ENCODE measurements at regions not wholly inside any gene's neighbourhood (a gene's known extent, or its start where the extent isn't known, plus 50 kb on each side); places are given as distances from the start of the nearest gene placed in this dataset.

DNA sequence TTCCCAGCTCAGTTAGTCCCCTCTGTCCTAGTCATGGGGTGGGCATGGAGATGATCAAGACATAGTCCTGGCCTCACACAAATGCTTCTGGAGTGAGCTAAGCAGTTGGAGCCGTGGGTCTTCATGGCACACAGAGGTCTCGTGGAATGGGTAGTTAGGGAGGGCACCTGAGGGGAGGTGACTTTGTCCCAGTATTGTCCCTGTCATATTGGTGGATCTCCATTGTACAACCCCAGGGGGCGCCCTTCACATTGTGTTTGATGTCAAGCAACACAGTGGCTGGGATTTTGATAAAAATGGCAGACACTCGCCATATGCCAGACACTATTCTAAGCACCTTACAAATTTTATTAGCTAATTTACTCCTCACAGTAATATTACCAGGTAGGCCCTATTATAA is 175.4 kb upstream of the LHX5 start:
- Histone ChIP-seq H2BK20ac (ENCODE audit: low read depth, low read length, poor library complexity, severe bottlenecking) (no peak overlapping the region), H3K9ac (ENCODE audit: extremely low read depth, insufficient read length, low read length) (no peak overlapping the region), H2BK15ac (ENCODE audit: low read depth, low read length) (no peak overlapping the region), H3K27ac (ENCODE audit: insufficient read length, low read depth, low read length) (no peak overlapping the region), H3K23ac (ENCODE audit: insufficient read length, low read depth, low read length) (no peak overlapping the region), H3K79me2 (ENCODE audit: insufficient read depth, low read length) (no peaks in the 10 kb centered on the region), H4K91ac (ENCODE audit: insufficient read length, low read depth, low read length) (no peak overlapping the region), H2BK12ac (ENCODE audit: insufficient read length, low read depth, low read length) (no peak overlapping the region), H3K79me1 (ENCODE audit: insufficient read depth, low read depth, low read length, poor library complexity, severe bottlenecking) (no peaks in the 10 kb centered on the region), H4K20me1 (ENCODE audit: control insufficient read depth, insufficient read depth, insufficient read length) (no peaks in the 10 kb centered on the region), H3K18ac (ENCODE audit: insufficient read length, low read depth, low read length) (no peak overlapping the region), H3K27me3 (ENCODE audit: insufficient read depth, low read length) (no peaks in the 10 kb centered on the region), H3K9me3 (ENCODE audit: control insufficient read depth, low read depth, low read length) (no peaks in the 10 kb centered on the region), H2AK5ac (ENCODE audit: insufficient read length, low read length) (no peak overlapping the region), H2BK5ac (ENCODE audit: insufficient read length, low read length) (no peak overlapping the region), H3K4me1 (ENCODE audit: insufficient read depth, low read length) (no peaks in the 10 kb centered on the region; the same call in 1 of the 2 replicates), H3K56ac (ENCODE audit: insufficient read length, low read depth, low read length) (no peak overlapping the region), H4K5ac (ENCODE audit: insufficient read length, low read depth, low read length) (no peak overlapping the region), H4K8ac (replicated peaks; ENCODE audit: insufficient read length, low read depth, low read length) (no peak overlapping the region), H2AFZ (ENCODE audit: low read length) (no peak overlapping the region), H3K14ac (ENCODE audit: insufficient read depth, low read length) (no peak overlapping the region), H2BK120ac (ENCODE audit: low read depth, low read length, poor library complexity, severe bottlenecking) (no peak overlapping the region), H3K4me2 (ENCODE audit: insufficient read depth, insufficient read length, low read length) (no peak overlapping the region), H3K23me2 (ENCODE audit: insufficient read length, low read depth, low read length, poor library complexity, severe bottlenecking) (no peaks in the 10 kb centered on the region), H3K4ac (ENCODE audit: low read depth, low read length) (no peak overlapping the region), H3T11ph (ENCODE audit: low read length) (no peak overlapping the region)
- no peaks in the 10 kb centered on the region; a peak in 1 of 7 replicates for H3K36me3 Mint-ChIP-seq (ENCODE audit: insufficient read depth in 1 of 3, low read depth in 3 of 3)
- no peak overlapping the region for H3K4me3 Mint-ChIP-seq
- H3K27me3 Mint-ChIP-seq (ENCODE audit: low read depth) = peaks cover 20% of the 10 kb centered on the region
- no peak for DNase-seq
- H3K27ac Mint-ChIP-seq = no peak overlapping the region
- H3K4me1 Mint-ChIP-seq = peaks cover 20 to 35% of the 10 kb centered on the region in 2 experiments
- no peaks in the 10 kb centered on the region for H3K9me3 Mint-ChIP-seq
- TF ChIP-seq, protein P1, sequence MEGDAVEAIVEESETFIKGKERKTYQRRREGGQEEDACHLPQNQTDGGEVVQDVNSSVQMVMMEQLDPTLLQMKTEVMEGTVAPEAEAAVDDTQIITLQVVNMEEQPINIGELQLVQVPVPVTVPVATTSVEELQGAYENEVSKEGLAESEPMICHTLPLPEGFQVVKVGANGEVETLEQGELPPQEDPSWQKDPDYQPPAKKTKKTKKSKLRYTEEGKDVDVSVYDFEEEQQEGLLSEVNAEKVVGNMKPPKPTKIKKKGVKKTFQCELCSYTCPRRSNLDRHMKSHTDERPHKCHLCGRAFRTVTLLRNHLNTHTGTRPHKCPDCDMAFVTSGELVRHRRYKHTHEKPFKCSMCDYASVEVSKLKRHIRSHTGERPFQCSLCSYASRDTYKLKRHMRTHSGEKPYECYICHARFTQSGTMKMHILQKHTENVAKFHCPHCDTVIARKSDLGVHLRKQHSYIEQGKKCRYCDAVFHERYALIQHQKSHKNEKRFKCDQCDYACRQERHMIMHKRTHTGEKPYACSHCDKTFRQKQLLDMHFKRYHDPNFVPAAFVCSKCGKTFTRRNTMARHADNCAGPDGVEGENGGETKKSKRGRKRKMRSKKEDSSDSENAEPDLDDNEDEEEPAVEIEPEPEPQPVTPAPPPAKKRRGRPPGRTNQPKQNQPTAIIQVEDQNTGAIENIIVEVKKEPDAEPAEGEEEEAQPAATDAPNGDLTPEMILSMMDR (conservative IDR thresholded peaks at IDR 0.05) = peak; percentile 64
- WGBS (ENCODE audit: extremely low coverage, insufficient read length, low lambda C conversion rate) = no CpG with 5 or more reads among the region's 4 CpGs

Measured in H9 (cell line).